Gastroesophageal sphincter (tissue), 4 donors: ENCODE measurements at regions not wholly inside any gene's neighbourhood (a gene's known extent, or its start where the extent isn't known, plus 50 kb on each side); places are given as distances from the start of the nearest gene placed in this dataset.

Experiments used
- ATAC-seq: fragments of 150-250 bp; one replicate; pipeline ENCODE4 v1.9.1; 2016; ENCODE audit warnings: mild to moderate bottlenecking, moderate library complexity
- H3K27ac ChIP-seq, 4 donors: fragments of 200-600 bp; sonication (generic) in 3 of 4; 1 replicate in 3 of 4; 2 replicates in 1 of 4; pipeline ENCODE4 v1.5.1; 2016 to 2019
- H3K27me3 ChIP-seq: fragments of 200-600 bp; sonication (generic); one replicate; pipeline ENCODE4 v1.5.1; 2019
- H3K36me3 ChIP-seq, 2 donors: fragments of 200-600 bp; sonication (generic); one replicate each; pipeline ENCODE4 v1.5.1; 2019; ENCODE audit warnings: control low read depth in 1 of 2
- H3K4me1 ChIP-seq, 3 donors: fragments of 200-600 bp; sonication (generic); 1 replicate in 2 of 3; 2 replicates in 1 of 3; pipeline ENCODE4 v1.5.1; 2016 to 2019; ENCODE audit warnings: control low read depth in 2 of 3
- H3K4me3 ChIP-seq, 2 donors: fragments of 200-600 bp; sonication (generic); one replicate each; pipeline ENCODE4 v1.5.1; 2019; ENCODE audit warnings: mild to moderate bottlenecking in 1 of 2, moderate library complexity in 1 of 2
- H3K9me3 ChIP-seq, 3 donors: fragments of 200-600 bp; sonication (generic); one replicate each; pipeline ENCODE4 v1.5.1; 2017 to 2019; ENCODE audit warnings: control low read depth in 2 of 3
- CTCF ChIP-seq, 4 experiments: fragments of 200-600 bp in 2 of 4; fragments of 450-650 bp in 2 of 4; sonication (generic) in 1 of 4; IDR thresholded peaks; one replicate each; pipeline ENCODE4 v1.5.1; 2017 to 2019; ENCODE audit warnings: antibody characterized with exemption in 4 of 4, mild to moderate bottlenecking in 2 of 4, moderate library complexity in 2 of 4
- EP300 ChIP-seq: sonication (generic); formaldehyde crosslinking; IDR thresholded peaks from one replicate; pipeline ENCODE4 v1.6.1; 2017; ENCODE audit warnings: antibody characterized with exemption, mild to moderate bottlenecking
- POLR2A ChIP-seq, 2 donors: fragments of 450-650 bp; IDR thresholded peaks; one replicate each; pipeline ENCODE4 v1.6.1; 2017; ENCODE audit warnings: antibody characterized with exemption in 2 of 2, mild to moderate bottlenecking in 2 of 2, moderate library complexity in 1 of 2
- POLR2AphosphoS5 ChIP-seq: sonication (generic); formaldehyde crosslinking; IDR thresholded peaks from one replicate; pipeline ENCODE4 v1.6.1; 2017; ENCODE audit warnings: antibody characterized with exemption
- WGBS, 2 donors: methylation state at CpG; one replicate each; pipeline ENCODE4 v1.1.5; 2018; ENCODE audit warnings: low coverage in 1 of 2; 5-methylcytosine and 5-hydroxymethylcytosine counted together

GRCh38 chr2:103166456-103167324 is 404.9 kb downstream of the TMEM182 start:
- H3K4me3 ChIP-seq, result no peak overlapping the region
- H3K36me3 ChIP-seq, result no peaks in the 10 kb centered on the region
- no peak overlapping the region for H3K27ac ChIP-seq
- H3K9me3 ChIP-seq, result no peaks in the 10 kb centered on the region
- TF ChIP-seq POLR2A (IDR thresholded peaks at IDR 0.05) (no peak), POLR2AphosphoS5 (no peak), EP300 (no peak), CTCF (IDR thresholded peaks at IDR 0.05) (no peak)
- H3K4me1 ChIP-seq, result no peaks in the 10 kb centered on the region
- H3K27me3 ChIP-seq, result no peaks in the 10 kb centered on the region
- no peak for ATAC-seq
- WGBS, 2 donors, result 73 to 78% methylated on average over 5 to 8 of the region's 12 CpGs

- no peak for ATAC-seq
- Histone ChIP-seq H3K9me3 (no peaks in the 10 kb centered on the region), H3K4me1 (no peaks in the 10 kb centered on the region), H3K36me3 (no peaks in the 10 kb centered on the region), H3K4me3 (no peak overlapping the region), H3K27ac (no peak overlapping the region), H3K27me3 (no peaks in the 10 kb centered on the region)
- TF ChIP-seq POLR2AphosphoS5 (no peak), EP300 (no peak), CTCF (IDR thresholded peaks at IDR 0.05) (no peak), POLR2A (IDR thresholded peaks at IDR 0.05) (no peak)
- WGBS, 2 donors, result 89 to 95% methylated on average over 4 to 9 of the region's 9 CpGs
Measured at GRCh38 chr2:103167599-103167998, 405.8 kb downstream of the TMEM182 start.

GRCh38 chr2:103169861-103170260 is 408.0 kb downstream of the TMEM182 start:
- Histone ChIP-seq H3K4me1 (no peaks in the 10 kb centered on the region), H3K36me3 (no peaks in the 10 kb centered on the region), H3K4me3 (no peak overlapping the region), H3K9me3 (no peaks in the 10 kb centered on the region), H3K27me3 (no peaks in the 10 kb centered on the region), H3K27ac (no peak overlapping the region)
- TF ChIP-seq EP300 (no peak), POLR2A (IDR thresholded peaks at IDR 0.05) (no peak), POLR2AphosphoS5 (no peak), CTCF (IDR thresholded peaks at IDR 0.05) (no peak)
- no peak for ATAC-seq

- ATAC-seq, result no peak
- H3K4me1 ChIP-seq, result no peaks in the 10 kb centered on the region
- H3K9me3 ChIP-seq, result no peaks in the 10 kb centered on the region
- H3K27me3 ChIP-seq, result peaks cover 11% of the 10 kb centered on the region
- no peak overlapping the region for H3K27ac ChIP-seq
- no peak overlapping the region for H3K4me3 ChIP-seq
- WGBS, 2 donors, result 91 to 100% methylated on average over 1 to 2 of the region's 2 CpGs
- H3K36me3 ChIP-seq, result no peaks in the 10 kb centered on the region
- TF ChIP-seq EP300 (no peak), CTCF (IDR thresholded peaks at IDR 0.05) (no peak), POLR2AphosphoS5 (no peak), POLR2A (IDR thresholded peaks at IDR 0.05) (no peak)
Measured at GRCh38 chr2:103172821-103173220, 411.0 kb downstream of the TMEM182 start.

- 33 to 78% methylated on average over 1 to 2 of the region's 2 CpGs for WGBS, 2 donors
- H3K4me3 ChIP-seq, result no peak overlapping the region
- H3K4me1 ChIP-seq, result no peaks in the 10 kb centered on the region
- H3K27me3 ChIP-seq, result peaks cover 11% of the 10 kb centered on the region
- H3K36me3 ChIP-seq, result no peaks in the 10 kb centered on the region
- H3K9me3 ChIP-seq, result no peaks in the 10 kb centered on the region
- no peak for ATAC-seq
- H3K27ac ChIP-seq, result no peak overlapping the region
- TF ChIP-seq EP300 (no peak), POLR2AphosphoS5 (no peak), CTCF (IDR thresholded peaks at IDR 0.05) (no peak), POLR2A (IDR thresholded peaks at IDR 0.05) (no peak)
Measured at GRCh38 chr2:103174711-103175110, 412.9 kb downstream of the TMEM182 start.
